H9 (cell line): ENCODE measurements at regions not wholly inside any gene's neighbourhood (a gene's known extent, or its start where the extent isn't known, plus 50 kb on each side); places are given as distances from the start of the nearest gene placed in this dataset.
A peak's percentile ranks its signal among the peaks of the same experiment; 100 is the strongest.
"Not testable (repeated sequence)": the region's sequence is repeated elsewhere in the genome, so short reads cannot be mapped to it uniquely, and the experiment has no call there.

Experiments
- DNase-seq: peaks from one replicate; pipeline ENCODE4 v3.0.0-alpha.2; 2017
- H2AFZ ChIP-seq: one replicate; pipeline ENCODE4 v1.6.1; 2013; ENCODE audit warnings: mild to moderate bottlenecking, low read length, control low read depth, moderate library complexity
- H2AK5ac ChIP-seq: 2 replicates; pipeline ENCODE4 v1.6.1; 2013; ENCODE audit warnings: low read length, control low read depth, mixed read lengths; ENCODE audit not compliant: insufficient read length
- H2BK120ac ChIP-seq: one replicate; pipeline ENCODE4 v1.6.1; 2013; ENCODE audit warnings: low read depth, mild to moderate bottlenecking, low read length, control low read depth, inconsistent platforms; ENCODE audit not compliant: poor library complexity, severe bottlenecking
- H2BK12ac ChIP-seq: 2 replicates; pipeline ENCODE4 v1.6.1; 2013; ENCODE audit warnings: low read length, control low read depth, mixed read lengths, low read depth; ENCODE audit not compliant: insufficient read length
- H2BK15ac ChIP-seq: 2 replicates; pipeline ENCODE4 v1.6.1; 2013; ENCODE audit warnings: low read depth, low read length, control low read depth
- H2BK20ac ChIP-seq: one replicate; pipeline ENCODE4 v1.6.1; 2013; ENCODE audit warnings: low read depth, mild to moderate bottlenecking, low read length, control low read depth, inconsistent platforms; ENCODE audit not compliant: poor library complexity, severe bottlenecking
- H2BK5ac ChIP-seq: 2 replicates; pipeline ENCODE4 v1.6.1; 2013; ENCODE audit warnings: low read length, control low read depth, mixed read lengths; ENCODE audit not compliant: insufficient read length
- H3K14ac ChIP-seq: 2 replicates; pipeline ENCODE4 v1.6.1; 2013; ENCODE audit warnings: low read length, control low read depth; ENCODE audit not compliant: insufficient read depth
- H3K18ac ChIP-seq: 2 replicates; pipeline ENCODE4 v1.6.1; 2013; ENCODE audit warnings: low read depth, mild to moderate bottlenecking, mixed read lengths, low read length, control low read depth; ENCODE audit not compliant: insufficient read length
- H3K23ac ChIP-seq: 2 replicates; pipeline ENCODE4 v1.6.1; 2013; ENCODE audit warnings: low read length, control low read depth, mixed read lengths, low read depth; ENCODE audit not compliant: insufficient read length
- H3K23me2 ChIP-seq: 2 replicates; pipeline ENCODE4 v1.6.1; 2013; ENCODE audit warnings: low read depth, mild to moderate bottlenecking, mixed read lengths, low read length, control low read depth; ENCODE audit not compliant: insufficient read length, poor library complexity, severe bottlenecking
- H3K27ac ChIP-seq: 2 replicates; pipeline ENCODE4 v1.5.1; 2013; ENCODE audit warnings: low read length, control low read depth, mixed read lengths, low read depth; ENCODE audit not compliant: insufficient read length
- H3K27me3 ChIP-seq: 2 replicates; pipeline ENCODE4 v1.6.1; 2013; ENCODE audit warnings: low read length, control low read depth, inconsistent platforms; ENCODE audit not compliant: insufficient read depth
- H3K4ac ChIP-seq: 2 replicates; pipeline ENCODE4 v1.6.1; 2013; ENCODE audit warnings: low read depth, mild to moderate bottlenecking, control low read depth, inconsistent platforms, low read length, moderate library complexity
- H3K4me1 ChIP-seq: 2 replicates; pipeline ENCODE4 v1.6.1; 2013; ENCODE audit warnings: low read length, control low read depth, inconsistent platforms; ENCODE audit not compliant: insufficient read depth
- H3K4me2 ChIP-seq: 2 replicates; pipeline ENCODE4 v1.6.1; 2013; ENCODE audit warnings: low read length, control low read depth, mixed read lengths; ENCODE audit not compliant: insufficient read length, insufficient read depth
- H3K56ac ChIP-seq: 2 replicates; pipeline ENCODE4 v1.6.1; 2013; ENCODE audit warnings: low read depth, mild to moderate bottlenecking, mixed read lengths, low read length, control low read depth; ENCODE audit not compliant: insufficient read length
- H3K79me1 ChIP-seq: 2 replicates; pipeline ENCODE4 v1.6.1; 2013; ENCODE audit warnings: low read depth, mild to moderate bottlenecking, moderate library complexity, low read length, control low read depth, inconsistent platforms; ENCODE audit not compliant: insufficient read depth, poor library complexity, severe bottlenecking
- H3K79me2 ChIP-seq: 2 replicates; pipeline ENCODE4 v1.6.1; 2013; ENCODE audit warnings: low read length, control low read depth, inconsistent platforms; ENCODE audit not compliant: insufficient read depth
- H3K9ac ChIP-seq: 2 replicates; pipeline ENCODE4 v1.6.1; 2013; ENCODE audit warnings: low read length, control low read depth, mixed read lengths; ENCODE audit not compliant: insufficient read length; ENCODE audit errors: extremely low read depth
- H3K9me3 ChIP-seq: one replicate; pipeline ENCODE4 v1.6.1; 2013; ENCODE audit warnings: low read depth, low read length, inconsistent platforms; ENCODE audit not compliant: control insufficient read depth
- H3T11ph ChIP-seq: one replicate; pipeline ENCODE4 v1.6.1; 2013; ENCODE audit warnings: mild to moderate bottlenecking, low read length, control low read depth, inconsistent platforms
- H4K20me1 ChIP-seq: one replicate; pipeline ENCODE4 v1.6.1; 2013; ENCODE audit not compliant: control insufficient read depth, insufficient read length, insufficient read depth
- H4K5ac ChIP-seq: 2 replicates; pipeline ENCODE4 v1.6.1; 2013; ENCODE audit warnings: low read depth, mild to moderate bottlenecking, mixed read lengths, low read length, control low read depth; ENCODE audit not compliant: insufficient read length
- H4K8ac ChIP-seq: replicated peaks from 2 replicates; pipeline ENCODE4 v1.6.1; 2013; ENCODE audit warnings: low read length, control low read depth, mixed read lengths, low read depth; ENCODE audit not compliant: insufficient read length
- H4K91ac ChIP-seq: 2 replicates; pipeline ENCODE4 v1.6.1; 2013; ENCODE audit warnings: low read depth, mild to moderate bottlenecking, moderate library complexity, mixed read lengths, low read length, control low read depth; ENCODE audit not compliant: insufficient read length
- H3K27ac Mint-ChIP-seq, 3 experiments: 2 replicates in 2 of 3; 3 replicates in 1 of 3; pipeline ENCODE4 v1.8.0; 2020 to 2021; ENCODE audit warnings: mixed read lengths in 3 of 3, mild to moderate bottlenecking in 1 of 3, moderate library complexity in 1 of 3
- H3K27me3 Mint-ChIP-seq: 2 replicates; pipeline ENCODE4 v1.8.0; 2021; ENCODE audit warnings: low read depth, mild to moderate bottlenecking, moderate library complexity, mixed read lengths
- H3K36me3 Mint-ChIP-seq, 3 experiments: 2 replicates in 2 of 3; 3 replicates in 1 of 3; pipeline ENCODE4 v1.8.0; 2020 to 2021; ENCODE audit warnings: low read depth in 3 of 3, mixed read lengths in 3 of 3; ENCODE audit not compliant: insufficient read depth in 1 of 3
- H3K4me1 Mint-ChIP-seq, 2 experiments: 2 replicates each; pipeline ENCODE4 v1.8.0; 2020; ENCODE audit warnings: mixed read lengths in 2 of 2
- H3K4me3 Mint-ChIP-seq, 2 experiments: 2 replicates in 1 of 2; 3 replicates in 1 of 2; pipeline ENCODE4 v1.8.0; 2020 to 2021; ENCODE audit warnings: mild to moderate bottlenecking in 2 of 2, mixed read lengths in 2 of 2, moderate library complexity in 1 of 2
- H3K9me3 Mint-ChIP-seq, 2 experiments: 2 replicates in 1 of 2; 3 replicates in 1 of 2; pipeline ENCODE4 v1.8.0; 2020; ENCODE audit warnings: mild to moderate bottlenecking in 2 of 2, mixed read lengths in 2 of 2, moderate library complexity in 1 of 2
- CTCF ChIP-seq: fragments of 200-600 bp; sonication (generic); conservative IDR thresholded peaks from 3 replicates; pipeline ENCODE4 v1.8.0; 2021; ENCODE audit warnings: antibody characterized with exemption, mild to moderate bottlenecking
- WGBS: extraction: QIAGEN DNeasy Blood & Tissue Kit; methylation state at CpG from one replicate; pipeline ENCODE4 v1.1.7; 2013; ENCODE audit warnings: missing lambda C conversion rate, low lambda C conversion rate, mixed read lengths; ENCODE audit not compliant: insufficient read length; ENCODE audit errors: extremely low coverage; 5-methylcytosine and 5-hydroxymethylcytosine counted together

- TF ChIP-seq CTCF, result no peak
- Histone ChIP-seq H3K14ac (no peak overlapping the region), H3K9me3 (no peaks in the 10 kb centered on the region), H2BK5ac (no peak overlapping the region), H2BK15ac (no peak overlapping the region), H3T11ph (no peak overlapping the region), H3K79me2 (no peaks in the 10 kb centered on the region), H2BK12ac (no peak overlapping the region), H3K27me3 (no peaks in the 10 kb centered on the region), H3K18ac (no peak overlapping the region), H2BK120ac (no peak overlapping the region), H2AK5ac (no peak overlapping the region), H3K23ac (no peak overlapping the region), H3K4ac (no peak overlapping the region), H4K20me1 (no peaks in the 10 kb centered on the region), H4K8ac (no peak overlapping the region), H3K9ac (no peak overlapping the region), H3K27ac (no peak overlapping the region), H3K79me1 (no peaks in the 10 kb centered on the region), H3K56ac (no peak overlapping the region), H2BK20ac (no peak overlapping the region), H3K4me2 (no peak overlapping the region), H4K5ac (no peak overlapping the region), H2AFZ (no peak overlapping the region), H3K4me1 (no peaks in the 10 kb centered on the region), H4K91ac (no peak overlapping the region), H3K23me2 (no peaks in the 10 kb centered on the region)
- Mint-ChIP-seq H3K4me1 (no peaks in the 10 kb centered on the region), H3K27ac (no peak overlapping the region), H3K9me3 (no peaks in the 10 kb centered on the region), H3K27me3 (peaks cover 8% of the 10 kb centered on the region), H3K4me3 (no peak overlapping the region), H3K36me3 (no peaks in the 10 kb centered on the region)
- no peak for DNase-seq
- whole genome bisulfite sequencing, result no CpG with 5 or more reads among the region's 2 CpGs
These were observed 215.5 kb upstream of the LRTM1 start for GRCh38 chr3:55143336-55143735.

DNA sequence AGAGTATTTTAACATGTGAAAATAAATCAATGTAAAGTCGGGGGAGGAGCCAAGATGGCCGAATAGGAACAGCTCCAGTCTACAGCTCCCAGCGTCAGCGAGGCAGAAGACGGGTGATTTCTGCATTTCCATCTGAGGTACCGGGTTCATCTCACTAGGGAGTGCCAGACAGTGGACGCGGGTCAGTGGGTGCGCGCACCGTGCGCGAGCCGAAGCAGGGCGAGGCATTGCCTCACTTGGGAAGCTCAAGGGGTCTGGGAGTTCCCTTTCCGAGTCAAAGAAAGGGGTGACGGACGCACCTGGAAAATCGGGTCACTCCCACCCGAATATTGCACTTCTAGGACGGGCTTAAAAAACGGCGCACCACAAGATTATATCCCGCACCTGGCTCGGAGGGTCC lies 208.4 kb upstream of the LRTM1 start:
- not testable (repeated sequence) for H2BK12ac ChIP-seq, H3K23ac ChIP-seq, H3K23me2 ChIP-seq, H4K5ac ChIP-seq, H3K27me3 Mint-ChIP-seq, H3K79me1 ChIP-seq, H3K27ac ChIP-seq, H2BK20ac ChIP-seq, H2BK5ac ChIP-seq, H2AK5ac ChIP-seq, H4K20me1 ChIP-seq, H3K36me3 Mint-ChIP-seq, H3K4me1 ChIP-seq, H3K9me3 ChIP-seq, H3K4me1 Mint-ChIP-seq, H3K56ac ChIP-seq, H3K14ac ChIP-seq, H3K18ac ChIP-seq, DNase-seq, H2AFZ ChIP-seq, H2BK120ac ChIP-seq, H3K79me2 ChIP-seq, H3K9ac ChIP-seq, H3K27me3 ChIP-seq, H3K9me3 Mint-ChIP-seq, H3K4me2 ChIP-seq, H4K8ac ChIP-seq, H4K91ac ChIP-seq, H3K4me3 Mint-ChIP-seq, H3K4ac ChIP-seq, H2BK15ac ChIP-seq, H3T11ph ChIP-seq
- H3K27ac Mint-ChIP-seq, result peak overlapping the region in 2 of 3 experiments; percentile 81 to 87; a peak in 3 of 7 replicates
- WGBS, result no CpG with 5 or more reads among the region's 25 CpGs
